H1 (cell line): ENCODE measurements at regions not wholly inside any gene's neighbourhood (a gene's known extent, or its start where the extent isn't known, plus 50 kb on each side); places are given as distances from the start of the nearest gene placed in this dataset.

Experiments
- CTCF ChIA-PET: fragments of 300-600 bp; sonication (Branson Sonifier 250); formaldehyde crosslinking; loops from one replicate; lab custom pipeline; 2021; ENCODE audit not compliant: partially characterized antibody; lab: Charles Lee
- POLR2A ChIA-PET: fragments of 300-600 bp; sonication (Branson Sonifier 250); formaldehyde crosslinking; loops from one replicate; lab custom pipeline; 2021; ENCODE audit warnings: inconsistent platforms; ENCODE audit not compliant: partially characterized antibody; lab: Charles Lee
- DNase-seq, 2 experiments: peaks; one replicate each; pipeline versions ENCODE4 v3.0.0 to v3.0.0-alpha.2; 2010 to 2022; ENCODE audit warnings: low spot score in 2 of 2, low read depth in 1 of 2, mixed read lengths in 1 of 2
- FAIRE-seq: peaks from 2 replicates; lab custom pipeline; 2011; peaks lifted over from hg19 to GRCh38; lab: Jason Lieb, UNC
- H2AFZ ChIP-seq: 2 replicates; pipeline ENCODE4 v1.8.1; 2012; ENCODE audit warnings: low read length, inconsistent platforms
- H2AK5ac ChIP-seq: 2 replicates; pipeline ENCODE4 v1.6.1; 2013; ENCODE audit warnings: low read depth, low read length
- H2BK120ac ChIP-seq: replicated peaks from 2 replicates; pipeline ENCODE3; 2013; ENCODE audit warnings: low read depth, low read length, inconsistent platforms
- H2BK12ac ChIP-seq: 2 replicates; pipeline ENCODE4 v1.6.1; 2013; ENCODE audit warnings: low read depth, low read length
- H2BK15ac ChIP-seq: 2 replicates; pipeline ENCODE4 v1.6.1; 2013; ENCODE audit warnings: low read length
- H2BK20ac ChIP-seq: 2 replicates; pipeline ENCODE4 v1.6.1; 2013; ENCODE audit warnings: low read length
- H2BK5ac ChIP-seq: 2 replicates; pipeline ENCODE4 v1.6.1; 2013; ENCODE audit warnings: low read depth, low read length
- H3K14ac ChIP-seq: 2 replicates; pipeline ENCODE4 v1.6.1; 2013; ENCODE audit warnings: inconsistent platforms; ENCODE audit not compliant: insufficient read length
- H3K18ac ChIP-seq: 2 replicates; pipeline ENCODE4 v1.6.1; 2013; ENCODE audit warnings: low read length; ENCODE audit errors: extremely low read depth
- H3K23ac ChIP-seq: 2 replicates; pipeline ENCODE4 v1.6.1; 2013; ENCODE audit warnings: inconsistent platforms; ENCODE audit not compliant: insufficient read length
- H3K23me2 ChIP-seq: 2 replicates; pipeline ENCODE4 v1.6.1; 2013; ENCODE audit warnings: low read depth, low read length
- H3K27ac ChIP-seq: 2 replicates; pipeline ENCODE4 v1.6.1; 2011; ENCODE audit warnings: low read depth, low read length, inconsistent platforms
- H3K27me3 ChIP-seq, 4 experiments: replicated peaks in 1 of 4; 1 replicate in 1 of 4; 2 replicates in 3 of 4; pipeline versions ENCODE4 v1.6.1 to v1.8.1; 2011 to 2013; ENCODE audit warnings: low read length in 3 of 4, mild to moderate bottlenecking in 3 of 4, inconsistent platforms in 2 of 4, mixed read lengths in 2 of 4, moderate library complexity in 1 of 4; ENCODE audit not compliant: control insufficient read depth in 3 of 4, insufficient read depth in 3 of 4; ENCODE audit errors: extremely low read depth in 1 of 4
- H3K36me3 ChIP-seq, 4 experiments: 2 replicates each; pipeline versions ENCODE4 v1.6.1 to v1.8.1; 2011 to 2013; ENCODE audit warnings: mild to moderate bottlenecking in 4 of 4, low read length in 3 of 4, moderate library complexity in 2 of 4, control low read depth in 1 of 4, inconsistent platforms in 1 of 4; ENCODE audit not compliant: insufficient read depth in 4 of 4, control insufficient read depth in 2 of 4
- H3K4ac ChIP-seq: replicated peaks from 2 replicates; pipeline ENCODE3; 2013; ENCODE audit warnings: low read length, low read depth, mixed read lengths, inconsistent platforms; ENCODE audit not compliant: insufficient read length
- H3K4me1 ChIP-seq, 4 experiments: replicated peaks in 1 of 4; 1 replicate in 1 of 4; 2 replicates in 3 of 4; pipeline versions ENCODE4 v1.6.1 to v1.8.1; 2011 to 2013; ENCODE audit warnings: low read length in 3 of 4, inconsistent platforms in 2 of 4, mixed read lengths in 1 of 4; ENCODE audit not compliant: insufficient read depth in 4 of 4, control insufficient read depth in 3 of 4
- H3K4me2 ChIP-seq, 2 experiments: 2 replicates each; pipeline versions ENCODE4 v1.6.1 to v1.8.1; 2011 to 2013; ENCODE audit warnings: low read depth in 2 of 2, low read length in 2 of 2, control low read depth in 1 of 2, inconsistent platforms in 1 of 2, mild to moderate bottlenecking in 1 of 2; ENCODE audit not compliant: insufficient read depth in 1 of 2
- H3K4me3 ChIP-seq, 4 experiments: fragments of 200-600, 300-600 bp in 1 of 4; sonication (generic), shearing (Covaris generic), sonication (Bioruptor Twin) in 1 of 4; 2 replicates each; pipeline versions ENCODE4 v1.5.1 to v1.8.1; 2011 to 2016; ENCODE audit warnings: low read length in 4 of 4, low read depth in 3 of 4, control low read depth in 2 of 4, inconsistent platforms in 2 of 4, mild to moderate bottlenecking in 2 of 4, mixed read lengths in 1 of 4, moderate library complexity in 1 of 4; ENCODE audit not compliant: insufficient read depth in 2 of 4; ENCODE audit errors: extremely low read depth in 1 of 4
- H3K56ac ChIP-seq: replicated peaks from 2 replicates; pipeline ENCODE3; 2013; ENCODE audit warnings: low read depth, mild to moderate bottlenecking, mixed read lengths, low read length, inconsistent platforms; ENCODE audit not compliant: insufficient read length
- H3K79me1 ChIP-seq: 2 replicates; pipeline ENCODE4 v1.6.1; 2013; ENCODE audit warnings: low read depth, low read length, control low read depth
- H3K79me2 ChIP-seq, 2 experiments: 2 replicates each; pipeline versions ENCODE4 v1.6.1 to v1.8.1; 2012 to 2013; ENCODE audit warnings: low read length in 2 of 2, mild to moderate bottlenecking in 2 of 2, inconsistent platforms in 1 of 2; ENCODE audit not compliant: insufficient read depth in 2 of 2, control insufficient read depth in 1 of 2
- H3K9ac ChIP-seq, 4 experiments: replicated peaks in 1 of 4; 1 replicate in 1 of 4; 2 replicates in 3 of 4; pipeline versions ENCODE4 v1.6.1 to v1.8.1; 2011 to 2013; ENCODE audit warnings: low read depth in 3 of 4, low read length in 3 of 4, control low read depth in 2 of 4, mild to moderate bottlenecking in 2 of 4, moderate library complexity in 2 of 4, inconsistent platforms in 1 of 4; ENCODE audit errors: extremely low read depth in 1 of 4
- H3K9me3 ChIP-seq, 2 experiments: 2 replicates each; pipeline versions ENCODE4 v1.6.1 to v1.8.1; 2012 to 2013; ENCODE audit warnings: mild to moderate bottlenecking in 2 of 2, moderate library complexity in 2 of 2, control low read depth in 1 of 2, inconsistent platforms in 1 of 2, low read depth in 1 of 2, low read length in 1 of 2, mixed read lengths in 1 of 2; ENCODE audit not compliant: insufficient read depth in 2 of 2
- H4K20me1 ChIP-seq, 2 experiments: replicated peaks in 1 of 2; 2 replicates each; pipeline versions ENCODE3 to v1.8.1; 2011 to 2013; ENCODE audit warnings: inconsistent platforms in 2 of 2, low read length in 2 of 2, mild to moderate bottlenecking in 1 of 2; ENCODE audit not compliant: insufficient read depth in 2 of 2, control insufficient read depth in 1 of 2
- H4K5ac ChIP-seq: 2 replicates; pipeline ENCODE4 v1.6.1; 2013; ENCODE audit warnings: low read length, low read depth, mixed read lengths, inconsistent platforms; ENCODE audit not compliant: insufficient read length
- H4K8ac ChIP-seq: 2 replicates; pipeline ENCODE4 v1.8.0; 2013; ENCODE audit warnings: mild to moderate bottlenecking, moderate library complexity, low read length, inconsistent platforms; ENCODE audit not compliant: insufficient read depth; ENCODE audit errors: extremely low read depth
- H4K91ac ChIP-seq: replicated peaks from 2 replicates; pipeline ENCODE3; 2013; ENCODE audit warnings: low read length, mixed read lengths, inconsistent platforms; ENCODE audit not compliant: insufficient read length
- EZH2 ChIP-seq: fragments of 200-600 bp; sonication (generic); IDR thresholded peaks from 2 replicates; pipeline ENCODE4 v1.7.1; 2012; ENCODE audit warnings: low read depth, mild to moderate bottlenecking, moderate library complexity, low read length, inconsistent platforms; ENCODE audit not compliant: severe bottlenecking
- WGBS, 2 experiments: shearing (Covaris generic) in 1 of 2; methylation state at CpG; one replicate each; pipeline versions ENCODE4 v1.1.6 to v1.1.7; 2013 to 2015; ENCODE audit warnings: low lambda C conversion rate in 2 of 2, mixed read lengths in 2 of 2, inconsistent platforms in 1 of 2, low coverage in 1 of 2, missing lambda C conversion rate in 1 of 2; ENCODE audit not compliant: insufficient replicate concordance in 2 of 2, insufficient coverage in 1 of 2, insufficient read length in 1 of 2; ENCODE audit errors: extremely low coverage in 1 of 2, missing lambda C conversion rate in 1 of 2; 5-methylcytosine and 5-hydroxymethylcytosine counted together
- TF ChIP-seq, protein P1 (sequence below): IDR thresholded peaks from 2 replicates; pipeline ENCODE4 v1.6.1; 2012; ENCODE audit warnings: inconsistent platforms

DNA sequence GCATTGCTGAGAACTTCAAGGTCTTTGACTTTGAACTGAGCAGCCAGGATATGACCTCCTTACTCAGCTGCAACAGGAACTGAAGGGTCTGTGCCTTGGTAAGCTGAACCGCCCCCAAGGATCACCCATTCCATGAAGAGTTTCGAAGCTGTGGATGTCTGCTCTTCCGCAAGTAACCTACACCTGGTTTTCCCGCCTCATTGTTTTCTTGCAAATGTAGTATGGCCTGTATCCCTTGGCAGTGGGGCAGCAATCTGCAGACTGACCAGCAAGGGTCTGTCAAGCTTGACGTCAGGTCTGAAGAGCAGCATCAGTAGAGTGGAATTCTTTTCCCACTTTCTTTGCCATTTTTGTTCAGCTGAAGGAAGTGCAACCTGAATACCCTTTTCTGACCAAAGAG is 62.6 kb upstream of the RAB12 start:
- Histone ChIP-seq H2AFZ (peak overlapping the region; percentile 43; the same call in 1 of the 2 replicates), H3K4ac (no peak overlapping the region), H2BK120ac (no peak overlapping the region), H3K9ac (no peak overlapping the region), H2BK15ac (no peak overlapping the region), H2BK20ac (no peak overlapping the region), H4K8ac (peak overlapping the region; percentile 3; the same call in 1 of the 2 replicates), H3K79me1 (no peaks in the 10 kb centered on the region), H3K56ac (no peak overlapping the region), H3K27ac (no peak overlapping the region), H3K23me2 (no peaks in the 10 kb centered on the region), H3K79me2 (no peaks in the 10 kb centered on the region), H3K9me3 (no peaks in the 10 kb centered on the region), H3K36me3 (no peaks in the 10 kb centered on the region), H4K5ac (no peak overlapping the region), H4K20me1 (no peaks in the 10 kb centered on the region), H3K23ac (no peak overlapping the region), H3K18ac (no peak overlapping the region), H2BK12ac (no peak overlapping the region), H3K4me3 (no peak overlapping the region), H4K91ac (no peak overlapping the region), H2BK5ac (no peak overlapping the region), H3K4me1 (peaks cover 0 to 2% (median 0%) of the 10 kb centered on the region in 4 experiments; a peak in 1 of 7 replicates), H3K4me2 (no peak overlapping the region), H3K14ac (no peak overlapping the region), H3K27me3 (no peaks in the 10 kb centered on the region), H2AK5ac (no peak overlapping the region)
- 95% methylated on average over 5 of the region's 5 CpGs; no CpG with 5 or more reads in 1 of the 2 experiments for WGBS, 2 experiments
- peak; percentile 13 for FAIRE-seq
- CTCF ChIA-PET = interaction anchor here (1.4 kb wide), 1 partner anchor 66 kb away, joined by 3 read pairs; no protein-coding TSS in a partner anchor
- DNase-seq = no peak
- POLR2A ChIA-PET = interaction anchor here (1.1 kb wide), 1 partner anchor 9 kb away, joined by 3 read pairs; no protein-coding TSS in a partner anchor
- no peak for TF ChIP-seq EZH2
- TF ChIP-seq, protein P1, sequence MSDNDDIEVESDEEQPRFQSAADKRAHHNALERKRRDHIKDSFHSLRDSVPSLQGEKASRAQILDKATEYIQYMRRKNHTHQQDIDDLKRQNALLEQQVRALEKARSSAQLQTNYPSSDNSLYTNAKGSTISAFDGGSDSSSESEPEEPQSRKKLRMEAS = peak; percentile 57; the same call in 1 of the 2 replicates
